DND-41 (cell line): ENCODE measurements at regions not wholly inside any gene's neighbourhood (a gene's known extent, or its start where the extent isn't known, plus 50 kb on each side); places are given as distances from the start of the nearest gene placed in this dataset.

Experiments used
- ATAC-seq: fragments of 200-7000 bp; cut with Tn5 transposase; 3 replicates; pipeline ENCODE4 v1.9.1; 2021; ENCODE audit warnings: low read depth; ENCODE audit not compliant: insufficient read depth
- DNase-seq: peaks from one replicate; pipeline ENCODE4 v3.0.0-alpha.2; 2020
- H2AFZ ChIP-seq: 2 replicates; pipeline ENCODE4 v1.6.0; 2012; ENCODE audit warnings: low read depth, low read length
- H3K27ac ChIP-seq: 2 replicates; pipeline ENCODE4 v1.5.1; 2012; ENCODE audit warnings: low read length, inconsistent platforms
- H3K27me3 ChIP-seq: fragments of 200-600 bp; sonication (generic); 2 replicates; pipeline ENCODE4 v1.6.0; 2012; ENCODE audit warnings: low read length, mild to moderate bottlenecking, inconsistent platforms; ENCODE audit not compliant: insufficient read depth, poor library complexity
- H3K36me3 ChIP-seq: 2 replicates; pipeline ENCODE4 v1.5.1; 2012; ENCODE audit warnings: low read length, inconsistent platforms; ENCODE audit not compliant: insufficient read depth
- H3K4me1 ChIP-seq: 2 replicates; pipeline ENCODE4 v1.5.1; 2012; ENCODE audit warnings: mild to moderate bottlenecking, low read length; ENCODE audit not compliant: insufficient read depth
- H3K4me2 ChIP-seq: 2 replicates; pipeline ENCODE4 v1.6.0; 2012; ENCODE audit warnings: mild to moderate bottlenecking, moderate library complexity, low read length, inconsistent platforms; ENCODE audit not compliant: insufficient read depth
- H3K4me3 ChIP-seq, 2 experiments: fragments of 200-600 bp in 1 of 2; shearing (Covaris generic) in 1 of 2; 2 replicates each; pipeline ENCODE4 v1.5.1; 2012 to 2016; ENCODE audit warnings: inconsistent platforms in 2 of 2, low read length in 2 of 2, mild to moderate bottlenecking in 2 of 2, low read depth in 1 of 2, moderate library complexity in 1 of 2
- H3K79me2 ChIP-seq: 2 replicates; pipeline ENCODE4 v1.6.0; 2012; ENCODE audit warnings: low read length, inconsistent platforms; ENCODE audit not compliant: insufficient read depth
- H3K9ac ChIP-seq: 2 replicates; pipeline ENCODE4 v1.6.0; 2012; ENCODE audit warnings: low read depth, mild to moderate bottlenecking, inconsistent platforms, low read length, moderate library complexity
- H3K9me3 ChIP-seq: 2 replicates; pipeline ENCODE4 v1.5.1; 2012; ENCODE audit warnings: low read length, moderate library complexity, mild to moderate bottlenecking, inconsistent platforms; ENCODE audit not compliant: insufficient read depth, severe bottlenecking
- H4K20me1 ChIP-seq: 2 replicates; pipeline ENCODE4 v1.6.0; 2012; ENCODE audit warnings: low read length; ENCODE audit not compliant: insufficient read depth
- CTCF ChIP-seq: IDR thresholded peaks from 2 replicates; pipeline ENCODE4 v1.5.1; 2012; ENCODE audit warnings: borderline replicate concordance, low read length, moderate library complexity, mild to moderate bottlenecking; ENCODE audit not compliant: poor library complexity, severe bottlenecking; ENCODE audit errors: extremely low read depth
- EZH2 ChIP-seq: IDR thresholded peaks from 3 replicates; pipeline ENCODE4 v1.6.1; 2012; ENCODE audit warnings: borderline replicate concordance, low read depth, mild to moderate bottlenecking, moderate library complexity, low read length, inconsistent platforms; ENCODE audit not compliant: severe bottlenecking

GRCh38 chr14:38105106-38105702 is 102.5 kb upstream of the SSTR1 start:
- Histone ChIP-seq H3K4me1 (peaks cover 23% of the 10 kb centered on the region), H4K20me1 (no peaks in the 10 kb centered on the region), H3K4me2 (peak overlapping the region; percentile 62; the same call in 1 of the 2 replicates), H3K9ac (no peak overlapping the region), H3K27me3 (no peaks in the 10 kb centered on the region), H3K79me2 (no peaks in the 10 kb centered on the region), H3K36me3 (no peaks in the 10 kb centered on the region), H3K4me3 (no peak overlapping the region), H3K27ac (no peak overlapping the region), H2AFZ (no peak overlapping the region), H3K9me3 (peaks cover 3% of the 10 kb centered on the region)
- ATAC-seq, result no peak
- no peak for TF ChIP-seq CTCF
- TF ChIP-seq EZH2, result no peak
- no peak for DNase-seq

- H3K4me1 ChIP-seq, result peaks cover 23% of the 10 kb centered on the region
- H3K9ac ChIP-seq, result no peak overlapping the region
- H3K27ac ChIP-seq, result no peak overlapping the region
- H4K20me1 ChIP-seq, result no peaks in the 10 kb centered on the region
- DNase-seq, result no peak
- H3K79me2 ChIP-seq, result no peaks in the 10 kb centered on the region
- no peak overlapping the region for H3K4me2 ChIP-seq
- H3K4me3 ChIP-seq, result no peak overlapping the region
- no peak overlapping the region for H2AFZ ChIP-seq
- no peaks in the 10 kb centered on the region for H3K27me3 ChIP-seq
- TF ChIP-seq EZH2 (no peak), CTCF (no peak)
- H3K36me3 ChIP-seq, result no peaks in the 10 kb centered on the region
- H3K9me3 ChIP-seq, result no peaks in the 10 kb centered on the region
- ATAC-seq, result no peak
These were observed 100.5 kb upstream of the SSTR1 start for GRCh38 chr14:38107216-38107631.

GRCh38 chr14:38108681-38109080 is 99.0 kb upstream of the SSTR1 start:
- no peaks in the 10 kb centered on the region for H4K20me1 ChIP-seq
- H3K9me3 ChIP-seq, result no peaks in the 10 kb centered on the region
- no peak for ATAC-seq
- no peak overlapping the region for H3K9ac ChIP-seq
- H3K36me3 ChIP-seq, result no peaks in the 10 kb centered on the region
- H3K27ac ChIP-seq, result no peak overlapping the region
- no peak overlapping the region for H3K4me2 ChIP-seq
- no peak for DNase-seq
- TF ChIP-seq CTCF (no peak), EZH2 (no peak)
- no peak overlapping the region for H2AFZ ChIP-seq
- H3K27me3 ChIP-seq, result no peaks in the 10 kb centered on the region
- no peaks in the 10 kb centered on the region for H3K79me2 ChIP-seq
- peaks cover 19% of the 10 kb centered on the region for H3K4me1 ChIP-seq
- H3K4me3 ChIP-seq, result no peak overlapping the region
